Gastroesophageal sphincter (tissue), 4 donors: ENCODE measurements at regions not wholly inside any gene's neighbourhood (a gene's known extent, or its start where the extent isn't known, plus 50 kb on each side); places are given as distances from the start of the nearest gene placed in this dataset.

ENCODE experiments used
- ATAC-seq: fragments of 150-250 bp; one replicate; pipeline ENCODE4 v1.9.1; 2016; ENCODE audit warnings: mild to moderate bottlenecking, moderate library complexity
- H3K27ac ChIP-seq, 4 donors: fragments of 200-600 bp; sonication (generic) in 3 of 4; 1 replicate in 3 of 4; 2 replicates in 1 of 4; pipeline ENCODE4 v1.5.1; 2016 to 2019
- H3K27me3 ChIP-seq: fragments of 200-600 bp; sonication (generic); one replicate; pipeline ENCODE4 v1.5.1; 2019
- H3K36me3 ChIP-seq, 2 donors: fragments of 200-600 bp; sonication (generic); one replicate each; pipeline ENCODE4 v1.5.1; 2019; ENCODE audit warnings: control low read depth in 1 of 2
- H3K4me1 ChIP-seq, 3 donors: fragments of 200-600 bp; sonication (generic); 1 replicate in 2 of 3; 2 replicates in 1 of 3; pipeline ENCODE4 v1.5.1; 2016 to 2019; ENCODE audit warnings: control low read depth in 2 of 3
- H3K4me3 ChIP-seq, 2 donors: fragments of 200-600 bp; sonication (generic); one replicate each; pipeline ENCODE4 v1.5.1; 2019; ENCODE audit warnings: mild to moderate bottlenecking in 1 of 2, moderate library complexity in 1 of 2
- H3K9me3 ChIP-seq, 3 donors: fragments of 200-600 bp; sonication (generic); one replicate each; pipeline ENCODE4 v1.5.1; 2017 to 2019; ENCODE audit warnings: control low read depth in 2 of 3
- CTCF ChIP-seq, 4 experiments: fragments of 200-600 bp in 2 of 4; fragments of 450-650 bp in 2 of 4; sonication (generic) in 1 of 4; IDR thresholded peaks; one replicate each; pipeline ENCODE4 v1.5.1; 2017 to 2019; ENCODE audit warnings: antibody characterized with exemption in 4 of 4, mild to moderate bottlenecking in 2 of 4, moderate library complexity in 2 of 4
- EP300 ChIP-seq: sonication (generic); formaldehyde crosslinking; IDR thresholded peaks from one replicate; pipeline ENCODE4 v1.6.1; 2017; ENCODE audit warnings: antibody characterized with exemption, mild to moderate bottlenecking
- POLR2A ChIP-seq, 2 donors: fragments of 450-650 bp; IDR thresholded peaks; one replicate each; pipeline ENCODE4 v1.6.1; 2017; ENCODE audit warnings: antibody characterized with exemption in 2 of 2, mild to moderate bottlenecking in 2 of 2, moderate library complexity in 1 of 2
- POLR2AphosphoS5 ChIP-seq: sonication (generic); formaldehyde crosslinking; IDR thresholded peaks from one replicate; pipeline ENCODE4 v1.6.1; 2017; ENCODE audit warnings: antibody characterized with exemption
- WGBS, 2 donors: methylation state at CpG; one replicate each; pipeline ENCODE4 v1.1.5; 2018; ENCODE audit warnings: low coverage in 1 of 2; 5-methylcytosine and 5-hydroxymethylcytosine counted together

- Histone ChIP-seq H3K4me3 (no peak overlapping the region), H3K4me1 (no peaks in the 10 kb centered on the region), H3K36me3 (no peaks in the 10 kb centered on the region), H3K27ac (no peak overlapping the region), H3K27me3 (no peaks in the 10 kb centered on the region), H3K9me3 (peaks cover 0 to 8% (median 0%) of the 10 kb centered on the region in 3 donors)
- ATAC-seq: no peak
- WGBS, 2 donors: 45 to 59% methylated on average over 4 of the region's 6 CpGs
- TF ChIP-seq CTCF (IDR thresholded peaks at IDR 0.05) (no peak), POLR2A (IDR thresholded peaks at IDR 0.05) (no peak), POLR2AphosphoS5 (no peak), EP300 (no peak)
Observed at GRCh38 chr4:162732876-162733275, 433.8 kb downstream of the NAF1 start.

GRCh38 chr4:162727766-162728165 is 438.9 kb downstream of the NAF1 start:
- no peaks in the 10 kb centered on the region for H3K36me3 ChIP-seq
- TF ChIP-seq POLR2A (IDR thresholded peaks at IDR 0.05) (no peak), POLR2AphosphoS5 (no peak), EP300 (no peak), CTCF (IDR thresholded peaks at IDR 0.05) (no peak)
- no peak overlapping the region for H3K4me3 ChIP-seq
- no peak for ATAC-seq
- H3K27ac ChIP-seq: no peak overlapping the region
- no peaks in the 10 kb centered on the region for H3K4me1 ChIP-seq
- H3K9me3 ChIP-seq: peaks cover 0 to 8% (median 0%) of the 10 kb centered on the region in 3 donors
- no peaks in the 10 kb centered on the region for H3K27me3 ChIP-seq

- Histone ChIP-seq H3K27me3 (no peaks in the 10 kb centered on the region), H3K9me3 (peaks cover 0 to 8% (median 0%) of the 10 kb centered on the region in 3 donors), H3K36me3 (no peaks in the 10 kb centered on the region), H3K4me1 (no peaks in the 10 kb centered on the region), H3K27ac (no peak overlapping the region), H3K4me3 (no peak overlapping the region)
- TF ChIP-seq CTCF (IDR thresholded peaks at IDR 0.05) (no peak), POLR2A (IDR thresholded peaks at IDR 0.05) (no peak), POLR2AphosphoS5 (no peak), EP300 (no peak)
- ATAC-seq: no peak
- 79 to 94% methylated on average over 3 to 5 of the region's 8 CpGs for WGBS, 2 donors
Observed at GRCh38 chr4:162727232-162727631, 439.5 kb downstream of the NAF1 start.

GRCh38 chr4:162715401-162715800 is 451.3 kb downstream of the NAF1 start:
- no peak for TF ChIP-seq EP300
- no peak for TF ChIP-seq CTCF (IDR thresholded peaks at IDR 0.05)
- no peak for TF ChIP-seq POLR2A (IDR thresholded peaks at IDR 0.05)
- no peak for TF ChIP-seq POLR2AphosphoS5
- no peak for ATAC-seq
- Histone ChIP-seq H3K4me3 (no peak overlapping the region), H3K27ac (no peak overlapping the region), H3K27me3 (no peaks in the 10 kb centered on the region), H3K36me3 (no peaks in the 10 kb centered on the region), H3K4me1 (no peaks in the 10 kb centered on the region), H3K9me3 (no peaks in the 10 kb centered on the region)
- WGBS, 2 donors: 79 to 81% methylated on average over 3 of the region's 3 CpGs

GRCh38 chr4:162707962-162708361 is 458.7 kb downstream of the NAF1 start:
- Histone ChIP-seq H3K36me3 (no peaks in the 10 kb centered on the region), H3K27me3 (no peaks in the 10 kb centered on the region), H3K4me3 (no peak overlapping the region), H3K9me3 (no peaks in the 10 kb centered on the region), H3K4me1 (no peaks in the 10 kb centered on the region), H3K27ac (no peak overlapping the region)
- TF ChIP-seq POLR2A (IDR thresholded peaks at IDR 0.05): no peak
- no peak for TF ChIP-seq CTCF (IDR thresholded peaks at IDR 0.05)
- TF ChIP-seq EP300: no peak
- TF ChIP-seq POLR2AphosphoS5: no peak
- ATAC-seq: no peak
